Upper lobe of left lung (tissue), 4 donors: ENCODE measurements at regions not wholly inside any gene's neighbourhood (a gene's known extent, or its start where the extent isn't known, plus 50 kb on each side); places are given as distances from the start of the nearest gene placed in this dataset.

Experiments
- CTCF ChIP-seq, 6 experiments: fragments of 450-650 bp in 4 of 6; fragments of 200-600 bp in 2 of 6; sonication (generic) in 2 of 6; IDR thresholded peaks; one replicate each; pipeline ENCODE4 v1.5.1; 2016 to 2019; ENCODE audit warnings: antibody characterized with exemption in 6 of 6
- POLR2A ChIP-seq, 4 donors: fragments of 450-650 bp; IDR thresholded peaks; one replicate each; pipeline ENCODE4 v1.5.1; 2016 to 2017; ENCODE audit warnings: antibody characterized with exemption in 4 of 4, mild to moderate bottlenecking in 2 of 4
- POLR2AphosphoS5 ChIP-seq, 2 donors: sonication (generic); formaldehyde crosslinking; IDR thresholded peaks; one replicate each; pipeline ENCODE4 v1.5.1; 2017; ENCODE audit warnings: antibody characterized with exemption in 2 of 2

GRCh38 chr6:9128970-9129369 is 693.6 kb upstream of the SLC35B3 start:
- TF ChIP-seq CTCF (IDR thresholded peaks at IDR 0.05): no peak
- TF ChIP-seq POLR2AphosphoS5 (IDR thresholded peaks at IDR 0.05): no peak
- TF ChIP-seq POLR2A (IDR thresholded peaks at IDR 0.05): no peak
